Amniotic epithelial cell (primary cell): ENCODE measurements at regions not wholly inside any gene's neighbourhood (a gene's known extent, or its start where the extent isn't known, plus 50 kb on each side); places are given as distances from the start of the nearest gene placed in this dataset.
A peak's percentile ranks its signal among the peaks of the same experiment; 100 is the strongest.

ENCODE experiments used
- DNase-seq: peaks from one replicate; pipeline ENCODE4 v3.0.0-alpha.2; 2010; ENCODE audit warnings: low read depth

GRCh38 chr5:40385544-40385943 is 294.2 kb upstream of the PTGER4 start:
- DNase-seq: no peak

- DNase-seq: no peak
Measured at GRCh38 chr5:40384782-40385390, 294.8 kb upstream of the PTGER4 start.

- peak; percentile 70 for DNase-seq
Measured at GRCh38 chr5:40383749-40384651, 295.7 kb upstream of the PTGER4 start.

- no peak for DNase-seq
Measured at GRCh38 chr5:40381676-40382363, 297.9 kb upstream of the PTGER4 start.

- no peak for DNase-seq
Measured at GRCh38 chr5:40381016-40381415, 298.7 kb upstream of the PTGER4 start.

GRCh38 chr5:40378396-40379177 is 301.1 kb upstream of the PTGER4 start:
- DNase-seq: no peak

- no peak for DNase-seq
Measured at GRCh38 chr5:40376566-40376965, 303.1 kb upstream of the PTGER4 start.

- DNase-seq: no peak
Measured at GRCh38 chr5:40374853-40375252, 304.9 kb upstream of the PTGER4 start.

- no peak for DNase-seq
Measured at GRCh38 chr5:40368200-40368599, 311.5 kb upstream of the PTGER4 start.

- no peak for DNase-seq
Measured at GRCh38 chr5:40367255-40367654, 312.5 kb upstream of the PTGER4 start.

GRCh38 chr5:40365342-40366330 is 314.1 kb upstream of the PTGER4 start:
- DNase-seq: no peak

- DNase-seq: no peak
Measured at GRCh38 chr5:40364441-40364840, 315.3 kb upstream of the PTGER4 start.

GRCh38 chr5:40361378-40361777 is 318.3 kb upstream of the PTGER4 start:
- no peak for DNase-seq

GRCh38 chr5:40360685-40361084 is 319.0 kb upstream of the PTGER4 start:
- no peak for DNase-seq

GRCh38 chr5:40359832-40360231 is 319.9 kb upstream of the PTGER4 start:
- DNase-seq: no peak

GRCh38 chr5:40359093-40359492 is 320.6 kb upstream of the PTGER4 start:
- DNase-seq: no peak

GRCh38 chr5:40356248-40356647 is 323.5 kb upstream of the PTGER4 start:
- peak; percentile 15 for DNase-seq

GRCh38 chr5:40355846-40356245 is 323.9 kb upstream of the PTGER4 start:
- no peak for DNase-seq

- DNase-seq: no peak
Measured at GRCh38 chr5:40355181-40355580, 324.5 kb upstream of the PTGER4 start.

- no peak for DNase-seq
Measured at GRCh38 chr5:40354171-40354570, 325.5 kb upstream of the PTGER4 start.

GRCh38 chr5:40353442-40353841 is 326.3 kb upstream of the PTGER4 start:
- no peak for DNase-seq
